Stomach (tissue), 8 donors: ENCODE measurements at regions not wholly inside any gene's neighbourhood (a gene's known extent, or its start where the extent isn't known, plus 50 kb on each side); places are given as distances from the start of the nearest gene placed in this dataset.

ENCODE experiments used
- DNase-seq, 2 donors: peaks; one replicate each; pipeline versions ENCODE4 v3.0.0 to v3.0.0-alpha.2; 2013 to 2019
- H3K27ac ChIP-seq, 5 donors: fragments of 200-600 bp in 4 of 5; sonication (generic) in 4 of 5; one replicate each; pipeline ENCODE4 v1.5.1; 2013 to 2019; ENCODE audit warnings: mild to moderate bottlenecking in 1 of 5, moderate library complexity in 1 of 5
- H3K27me3 ChIP-seq, 3 donors: fragments of 200-600 bp; sonication (generic); one replicate each; pipeline ENCODE4 v1.5.1; 2017 to 2019; ENCODE audit warnings: mixed run types in 1 of 3
- H3K36me3 ChIP-seq, 4 donors: fragments of 200-600 bp; sonication (generic); 1 replicate in 3 of 4; 2 replicates in 1 of 4; pipeline ENCODE4 v1.5.1; 2016 to 2019
- H3K4me1 ChIP-seq, 4 donors: fragments of 200-600 bp; sonication (generic); one replicate each; pipeline ENCODE4 v1.5.1; 2016 to 2019
- H3K4me3 ChIP-seq, 4 donors: fragments of 200-600 bp; sonication (generic) in 3 of 4; one replicate each; pipeline ENCODE4 v1.5.1; 2016 to 2019; ENCODE audit warnings: mild to moderate bottlenecking in 1 of 4
- H3K9me3 ChIP-seq, 4 donors: fragments of 200-600 bp; sonication (generic); one replicate each; pipeline ENCODE4 v1.5.1; 2016 to 2019
- CTCF ChIP-seq, 7 experiments: fragments of 450-650 bp in 4 of 7; fragments of 200-600 bp in 3 of 7; sonication (generic) in 3 of 7; IDR thresholded peaks; one replicate each; pipeline ENCODE4 v1.5.1; 2016 to 2019; ENCODE audit warnings: antibody characterized with exemption in 7 of 7, control low read depth in 2 of 7, mild to moderate bottlenecking in 1 of 7
- EP300 ChIP-seq: sonication (generic); formaldehyde crosslinking; IDR thresholded peaks from one replicate; pipeline ENCODE4 v1.6.1; 2017; ENCODE audit warnings: antibody characterized with exemption
- POLR2A ChIP-seq, 4 donors: fragments of 450-650 bp; IDR thresholded peaks; one replicate each; pipeline ENCODE4 v1.6.1; 2016; ENCODE audit warnings: antibody characterized with exemption in 4 of 4, control low read depth in 2 of 4, mild to moderate bottlenecking in 1 of 4, moderate library complexity in 1 of 4
- POLR2AphosphoS5 ChIP-seq, 3 donors: sonication (generic); formaldehyde crosslinking; IDR thresholded peaks; one replicate each; pipeline ENCODE4 v1.6.1; 2016; ENCODE audit warnings: antibody characterized with exemption in 3 of 3
- WGBS, 5 donors: extraction: QIAGEN DNeasy Blood & Tissue Kit in 3 of 5; methylation state at CpG; one replicate each; pipeline versions ENCODE4 v1.1.5 to v1.1.7; 2013 to 2018; 5-methylcytosine and 5-hydroxymethylcytosine counted together
- intact Hi-C: fragments of 100-400 bp; cut with DNase I; formaldehyde crosslinking; loops from one replicate; pipeline ENCODE4 v1.15.1; 2023; ENCODE audit warnings: low total_unique reads
- donor health status: healthy with polysubstance abuse.
- donor health status: Bipolar disorder and iron deficiency.
- donor health status: healthy.

- Histone ChIP-seq H3K27ac (no peak overlapping the region), H3K36me3 (no peaks in the 10 kb centered on the region), H3K4me1 (no peaks in the 10 kb centered on the region), H3K4me3 (no peak overlapping the region), H3K9me3 (peaks cover 0 to 7% (median 0%) of the 10 kb centered on the region in 4 donors), H3K27me3 (no peaks in the 10 kb centered on the region)
- 76 to 89% (median 86%) methylated on average over 5 of the region's 5 CpGs for WGBS, 5 donors
- DNase-seq: no peak
- intact Hi-C loops: no loop called here
- TF ChIP-seq CTCF (IDR thresholded peaks at IDR 0.05) (no peak), POLR2A (IDR thresholded peaks at IDR 0.05) (no peak), EP300 (no peak), POLR2AphosphoS5 (IDR thresholded peaks at IDR 0.05) (no peak)
These were observed 684.4 kb downstream of the PLA2G4A start for GRCh38 chr1:187513190-187513589.

DNA sequence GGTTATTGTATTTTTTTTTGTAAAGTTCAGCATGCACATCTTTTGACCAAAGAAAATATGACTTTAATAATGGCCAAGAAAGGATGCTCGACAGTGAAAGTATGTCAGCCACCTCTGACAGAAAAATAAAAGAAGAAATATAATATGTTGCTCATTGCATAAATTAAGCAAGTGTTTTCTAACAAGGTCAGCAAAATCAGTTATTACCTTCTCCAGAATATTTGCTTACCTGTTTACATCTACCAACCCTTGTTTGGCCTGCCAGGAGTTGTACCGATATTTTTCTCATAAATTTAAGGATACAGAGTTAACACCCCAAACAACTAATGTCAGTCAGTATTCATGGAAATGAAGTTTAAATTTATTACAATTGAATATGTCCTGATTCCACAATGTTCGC, 685.4 kb downstream of the PLA2G4A start:
- Histone ChIP-seq H3K4me1 (no peaks in the 10 kb centered on the region), H3K36me3 (no peaks in the 10 kb centered on the region), H3K9me3 (peaks cover 0 to 7% (median 0%) of the 10 kb centered on the region in 4 donors), H3K4me3 (no peak overlapping the region), H3K27ac (no peak overlapping the region), H3K27me3 (no peaks in the 10 kb centered on the region)
- WGBS, 5 donors: 90 to 93% (median 91%) methylated on average over 3 of the region's 3 CpGs
- DNase-seq: no peak
- no peak for TF ChIP-seq POLR2AphosphoS5 (IDR thresholded peaks at IDR 0.05)
- TF ChIP-seq POLR2A (IDR thresholded peaks at IDR 0.05): no peak
- no peak for TF ChIP-seq EP300
- TF ChIP-seq CTCF (IDR thresholded peaks at IDR 0.05): no peak
- intact Hi-C loops: no loop called here

GRCh38 chr1:187516874-187517273, 688.1 kb downstream of the PLA2G4A start:
- no peaks in the 10 kb centered on the region for H3K27me3 ChIP-seq
- H3K4me3 ChIP-seq: no peak overlapping the region
- intact Hi-C loops: no loop called here
- H3K36me3 ChIP-seq: no peaks in the 10 kb centered on the region
- no peak overlapping the region for H3K27ac ChIP-seq
- H3K9me3 ChIP-seq: peaks cover 0 to 7% (median 0%) of the 10 kb centered on the region in 4 donors
- no peak for TF ChIP-seq POLR2A (IDR thresholded peaks at IDR 0.05)
- TF ChIP-seq CTCF (IDR thresholded peaks at IDR 0.05): no peak
- no peak for TF ChIP-seq POLR2AphosphoS5 (IDR thresholded peaks at IDR 0.05)
- no peak for TF ChIP-seq EP300
- 73 to 94% (median 87%) methylated on average over 1 of the region's 1 CpG for WGBS, 5 donors
- DNase-seq: no peak
- H3K4me1 ChIP-seq: no peaks in the 10 kb centered on the region

- Histone ChIP-seq H3K4me3 (no peak overlapping the region), H3K27ac (no peak overlapping the region), H3K36me3 (no peaks in the 10 kb centered on the region), H3K9me3 (peaks cover 0 to 4% (median 0%) of the 10 kb centered on the region in 4 donors), H3K4me1 (no peaks in the 10 kb centered on the region), H3K27me3 (no peaks in the 10 kb centered on the region)
- WGBS, 5 donors: 58 to 74% (median 61%) methylated on average over 1 of the region's 1 CpG
- no peak for DNase-seq
- intact Hi-C loops: no loop called here
- no peak for TF ChIP-seq POLR2AphosphoS5 (IDR thresholded peaks at IDR 0.05)
- no peak for TF ChIP-seq EP300
- TF ChIP-seq CTCF (IDR thresholded peaks at IDR 0.05): no peak
- no peak for TF ChIP-seq POLR2A (IDR thresholded peaks at IDR 0.05)
These were observed 688.8 kb downstream of the PLA2G4A start for GRCh38 chr1:187517546-187517945.
